Hepatic stellate cell (primary cell): ENCODE measurements at regions not wholly inside any gene's neighbourhood (a gene's known extent, or its start where the extent isn't known, plus 50 kb on each side); places are given as distances from the start of the nearest gene placed in this dataset.

Experiments used
- DNase-seq: peaks from one replicate; pipeline ENCODE4 v3.0.0; 2011; ENCODE audit warnings: low spot score

- no peak for DNase-seq
Measured at GRCh38 chr14:29220072-29220471, 453.5 kb downstream of the FOXG1 start.

- no peak for DNase-seq
Measured at GRCh38 chr14:29220566-29220965, 454.0 kb downstream of the FOXG1 start.

DNA sequence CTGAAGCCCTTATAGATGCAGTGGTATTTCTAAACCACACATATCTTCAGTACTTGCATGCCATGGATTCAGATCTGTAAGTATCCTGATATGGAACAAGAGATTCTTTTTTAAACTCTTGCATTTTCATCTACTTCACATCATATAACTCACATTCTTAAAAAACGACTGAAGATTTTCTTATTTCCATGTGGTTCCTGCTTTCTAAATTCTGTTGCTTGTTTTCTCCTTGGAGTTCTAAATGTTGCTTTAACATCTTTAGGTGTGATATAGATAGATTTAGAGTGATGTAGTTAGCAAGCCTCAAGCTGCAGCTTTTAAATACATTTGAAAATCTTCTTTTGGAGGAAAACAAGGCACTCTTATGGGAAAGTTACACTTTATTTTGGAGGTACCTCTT, 455.4 kb downstream of the FOXG1 start:
- DNase-seq: no peak

DNA sequence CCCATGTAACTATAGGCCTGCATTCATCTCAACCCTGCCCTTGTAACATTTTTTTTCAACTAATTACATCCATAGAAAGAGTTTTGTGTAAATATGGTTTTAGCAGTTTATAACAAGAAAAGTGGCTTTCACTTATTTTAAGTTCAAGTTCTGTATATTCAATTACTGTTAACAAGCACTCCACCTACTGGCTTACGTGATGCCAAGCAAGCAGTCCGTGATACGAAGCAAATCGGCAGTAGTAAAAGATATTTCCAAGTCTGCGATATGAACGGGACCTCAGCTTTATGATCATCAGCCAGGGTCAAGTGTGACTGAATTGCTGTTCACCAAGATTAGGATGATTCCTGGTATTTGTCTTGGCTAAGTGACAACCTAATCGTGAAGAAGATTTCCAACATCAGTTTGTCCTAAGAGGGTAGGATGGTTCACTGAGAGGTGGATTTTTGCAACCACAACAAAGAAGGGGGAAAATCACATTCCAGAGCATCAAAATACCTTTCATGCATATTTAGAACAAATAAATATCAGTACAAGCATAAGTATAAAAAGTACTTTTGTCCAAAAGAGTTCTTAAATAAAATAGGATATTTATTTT, 456.2 kb downstream of the FOXG1 start:
- DNase-seq: no peak

DNA sequence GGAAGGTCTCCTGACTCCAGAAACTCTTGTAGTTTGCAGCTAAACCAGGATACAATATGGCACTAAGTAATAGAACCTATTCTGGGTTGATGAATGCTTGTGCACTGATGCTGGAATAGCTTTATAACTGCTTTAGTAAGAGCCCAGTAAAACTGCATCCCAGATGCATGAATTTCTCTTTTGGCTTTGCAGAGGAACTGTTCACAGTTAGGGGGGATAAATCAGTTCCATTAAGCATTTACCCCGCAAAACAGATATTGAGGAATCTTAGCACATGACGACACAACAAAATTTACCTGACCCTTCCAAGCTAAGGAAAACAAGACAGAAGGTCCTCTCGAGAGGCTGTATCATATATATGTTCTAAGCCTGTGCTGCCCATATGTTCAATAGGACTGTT, 457.4 kb downstream of the FOXG1 start:
- DNase-seq: no peak

DNA sequence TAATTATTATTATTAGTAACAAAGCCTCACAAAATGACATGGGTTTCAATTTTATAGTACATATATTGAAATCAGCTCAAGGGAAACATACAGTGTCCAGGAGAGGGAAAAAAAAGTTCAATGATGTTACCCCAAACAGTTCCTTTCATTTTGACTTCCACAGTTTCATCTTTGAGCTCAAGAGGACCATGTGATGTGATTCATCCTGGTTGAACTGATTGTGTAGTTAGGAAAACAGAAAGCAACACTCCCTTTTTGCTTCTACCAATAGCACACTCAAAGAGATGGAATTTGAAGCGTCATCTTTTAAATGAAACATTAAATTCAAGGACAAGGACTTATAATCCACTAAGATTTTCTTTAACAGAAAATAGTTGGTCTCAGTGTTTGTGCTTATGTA, 461.0 kb downstream of the FOXG1 start:
- no peak for DNase-seq

DNA sequence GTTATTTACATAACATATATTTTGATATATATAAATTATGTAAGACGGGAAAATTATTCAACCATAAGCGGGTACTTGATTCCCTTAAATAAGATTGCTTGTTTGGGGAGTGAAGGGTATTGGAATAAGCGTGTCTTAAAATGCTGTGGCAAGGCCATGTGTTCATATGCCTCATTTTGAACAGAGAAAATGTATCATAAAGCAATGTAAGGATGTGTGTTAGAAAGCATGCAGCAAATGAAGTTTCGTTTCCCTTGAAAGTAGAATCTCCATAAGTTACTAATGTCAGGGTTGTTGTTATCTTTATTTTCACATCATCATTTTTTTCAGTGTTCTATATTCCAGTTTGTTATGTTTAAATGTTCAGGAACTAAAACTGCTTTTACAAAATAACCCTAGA, 465.6 kb downstream of the FOXG1 start:
- no peak for DNase-seq

- no peak for DNase-seq
Measured at GRCh38 chr14:29232711-29233110, 466.1 kb downstream of the FOXG1 start.

DNA sequence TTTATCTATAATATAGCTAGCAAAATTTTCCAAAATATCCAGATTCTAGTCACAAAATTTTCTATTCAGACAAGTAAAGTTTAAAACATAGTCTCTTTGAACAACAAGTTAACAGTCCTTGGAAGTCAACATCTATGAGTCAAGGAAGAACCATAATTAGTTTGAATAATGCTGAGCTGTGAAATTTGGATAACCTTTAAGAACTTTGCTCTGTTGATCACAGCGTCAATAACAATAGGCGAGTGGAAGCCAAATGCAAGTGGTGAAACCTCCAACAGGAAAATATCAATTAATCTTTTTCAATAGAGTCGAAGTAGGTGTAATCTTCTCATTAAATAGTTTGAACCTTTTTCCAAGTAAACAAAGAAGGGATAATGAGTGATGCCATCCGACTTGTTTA, 466.6 kb downstream of the FOXG1 start:
- no peak for DNase-seq

DNA sequence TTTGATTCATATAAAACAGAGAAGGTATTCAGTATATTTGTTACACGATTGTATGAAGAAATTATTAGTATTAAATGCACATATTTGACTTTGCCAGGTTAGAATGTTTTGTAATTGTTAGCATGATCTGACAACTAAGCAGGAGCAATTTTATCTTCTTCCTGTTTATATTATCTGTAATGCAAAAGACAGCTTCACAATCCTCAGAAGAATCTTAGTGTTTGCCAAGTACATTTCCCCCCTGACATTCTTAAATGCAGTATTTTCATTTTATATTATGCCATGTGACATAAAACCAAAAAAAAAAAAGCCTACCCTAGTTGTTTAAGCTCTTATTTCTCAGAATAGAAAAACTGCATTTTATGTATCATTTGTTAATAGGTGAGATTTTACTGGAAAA, 469.4 kb downstream of the FOXG1 start:
- DNase-seq: no peak

- DNase-seq: no peak
Measured at GRCh38 chr14:29236401-29236800, 469.8 kb downstream of the FOXG1 start.

DNA sequence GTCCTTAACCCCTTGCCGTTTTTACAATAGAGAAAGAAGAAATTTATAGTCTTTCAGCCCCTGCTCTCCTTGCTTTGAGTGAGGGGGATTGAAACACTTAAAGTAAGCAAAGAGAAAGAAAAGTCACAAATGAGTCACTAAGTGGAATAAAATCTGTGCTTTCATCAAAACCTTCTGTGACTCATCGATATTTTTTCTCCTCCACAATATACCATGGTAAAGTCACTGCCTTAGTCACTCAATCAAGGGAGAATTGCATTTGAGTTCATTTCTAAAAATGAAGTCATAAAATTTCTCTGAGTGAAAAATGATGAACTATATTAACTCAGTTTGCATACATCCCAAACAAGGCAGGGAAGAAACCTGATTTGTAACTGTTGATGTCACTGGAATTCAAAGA, 470.3 kb downstream of the FOXG1 start:
- no peak for DNase-seq

DNA sequence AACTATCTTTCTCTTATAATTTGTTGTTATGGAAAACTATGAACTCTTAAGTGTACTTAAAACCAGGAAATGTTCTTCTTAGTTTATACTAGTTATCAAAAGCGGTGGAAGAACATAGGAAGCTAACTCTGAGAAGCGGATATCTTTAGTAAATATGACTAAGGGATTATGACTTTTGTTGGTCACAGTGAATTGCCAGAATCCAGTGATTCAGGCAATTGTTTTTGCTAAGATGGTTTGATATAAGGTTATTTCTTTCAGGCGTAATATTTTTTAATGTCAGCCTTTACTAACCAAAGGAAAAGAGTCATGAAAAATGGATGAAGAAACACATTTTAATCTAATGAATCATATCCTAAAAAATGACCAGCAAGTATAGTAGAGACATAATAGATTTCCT, 473.5 kb downstream of the FOXG1 start:
- peak; percentile 20 for DNase-seq

DNA sequence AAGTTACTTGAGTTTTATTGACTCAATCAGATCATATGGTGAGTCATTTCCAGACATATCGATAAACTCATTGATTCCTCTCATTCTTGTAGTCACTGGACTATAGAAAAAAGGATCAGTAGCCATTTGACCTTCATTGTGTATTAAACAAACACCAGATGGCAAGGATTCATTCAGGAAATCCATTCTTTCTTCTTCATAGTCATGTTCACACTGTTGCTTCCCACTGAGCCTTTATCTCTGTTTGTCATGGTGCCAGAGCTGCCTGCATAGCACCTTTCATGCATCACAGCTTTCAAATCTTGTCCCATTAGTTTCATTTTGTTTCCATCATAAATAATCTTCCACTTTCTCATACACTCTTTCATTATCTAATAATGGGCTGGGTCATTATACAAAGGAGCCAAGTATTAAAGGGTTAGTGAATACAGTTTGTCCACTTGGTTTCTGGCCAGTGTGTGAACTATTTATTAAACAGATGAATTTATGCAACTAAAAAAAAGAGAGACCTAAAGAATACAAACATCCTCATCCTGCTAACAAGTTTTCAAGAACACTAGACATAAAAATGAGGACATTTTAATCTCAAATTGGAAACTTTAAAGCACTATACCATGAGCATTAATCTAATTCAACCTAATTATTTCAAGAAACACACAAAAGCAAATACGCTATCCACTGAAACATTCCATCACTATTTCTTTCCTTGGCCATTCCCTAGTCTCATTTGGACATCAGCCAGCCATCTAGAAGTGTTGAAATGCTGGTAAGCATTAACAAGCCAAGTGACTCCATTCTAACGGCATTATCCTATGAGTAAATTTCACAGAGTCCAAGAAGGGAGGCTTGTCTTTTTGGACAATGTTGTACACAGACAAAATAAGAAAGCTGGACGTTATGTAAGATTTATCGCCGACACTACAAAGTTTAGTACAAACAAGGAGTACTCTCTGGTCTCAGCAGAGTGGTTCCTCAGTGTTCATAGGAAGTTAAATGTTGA, 476.5 kb downstream of the FOXG1 start:
- DNase-seq: no peak

DNA sequence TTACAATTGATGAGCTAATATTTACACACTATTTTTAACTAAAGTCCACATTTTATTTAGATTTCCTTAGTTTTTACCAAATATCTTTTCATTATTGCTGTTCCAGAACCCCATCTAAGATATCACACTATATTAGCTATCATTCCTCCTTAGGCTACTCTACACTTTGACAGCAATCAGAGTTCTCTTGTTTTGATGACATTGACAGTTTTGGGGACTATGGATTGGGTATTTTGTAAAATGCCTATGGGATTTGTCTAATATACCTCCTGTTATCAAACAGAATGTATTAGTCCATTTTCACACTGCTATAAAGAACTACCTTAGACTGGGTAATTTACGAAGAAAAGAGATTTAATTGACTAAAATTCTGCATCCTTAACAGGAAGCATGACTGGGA, 489.1 kb downstream of the FOXG1 start:
- DNase-seq: no peak

GRCh38 chr14:29262979-29263378, 496.4 kb downstream of the FOXG1 start:
- DNase-seq: no peak

- no peak for DNase-seq
Measured at GRCh38 chr14:29264865-29265264, 498.3 kb downstream of the FOXG1 start.

DNA sequence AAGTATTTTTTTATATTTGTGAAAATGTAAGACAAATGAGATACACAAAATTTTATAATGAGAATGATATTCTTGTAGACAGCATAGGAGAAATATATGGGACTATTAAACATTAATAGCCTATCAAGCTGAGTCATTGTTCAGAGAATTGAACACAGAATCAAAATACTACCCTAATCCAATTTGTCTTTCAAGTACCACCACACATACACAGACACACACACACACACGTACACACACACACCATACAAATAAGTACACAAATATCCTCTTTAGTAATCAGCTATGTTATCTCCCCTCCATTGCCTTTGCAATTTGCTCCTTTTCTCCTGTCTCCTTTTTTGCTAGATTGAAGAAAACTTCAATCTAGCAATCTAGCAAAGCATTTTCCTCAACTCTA, 499.3 kb downstream of the FOXG1 start:
- DNase-seq: no peak

- no peak for DNase-seq
Measured at GRCh38 chr14:29271669-29272068, 505.1 kb downstream of the FOXG1 start.

GRCh38 chr14:29273513-29273912, 506.9 kb downstream of the FOXG1 start:
- DNase-seq: no peak

GRCh38 chr14:29274890-29275596, 508.5 kb downstream of the FOXG1 start:
- DNase-seq: no peak

GRCh38 chr14:29278301-29279263, 512.0 kb downstream of the FOXG1 start:
- DNase-seq: no peak
